ENCODE measurements at regions not wholly inside any gene's neighbourhood (a gene's known extent, or its start where the extent isn't known, plus 50 kb on each side); places are given as distances from the start of the nearest gene placed in this dataset.

GRCh38 chr4:145348291-145348690, 133.4 kb upstream of the SMAD1 start:
- DNase-seq (ENCODE audit: insufficient read length, low spot score) (no peak), FAIRE-seq (no peak)

GRCh38 chr4:145347684-145348083, 134.0 kb upstream of the SMAD1 start:
- DNase-seq (ENCODE audit: insufficient read length, low spot score), result no peak

GRCh38 chr4:145346081-145346480, 135.6 kb upstream of the SMAD1 start:
- no peak for FAIRE-seq
- no peak for DNase-seq (ENCODE audit: insufficient read length, low spot score)

More at GRCh38 chr4:145347684-145348083, 134.0 kb upstream of the SMAD1 start:
- FAIRE-seq, result no peak

- DNase-seq (ENCODE audit: insufficient read length, low spot score), result no peak
- FAIRE-seq, result no peak
Observed at GRCh38 chr4:145345401-145345800, 136.3 kb upstream of the SMAD1 start.

- no peak for DNase-seq (ENCODE audit: insufficient read length, low spot score)
- FAIRE-seq, result no peak
Observed at GRCh38 chr4:145341381-145341780, 140.3 kb upstream of the SMAD1 start.

- DNase-seq (ENCODE audit: insufficient read length, low spot score), result no peak
- no peak for FAIRE-seq
Observed at GRCh38 chr4:145340071-145340675, 141.5 kb upstream of the SMAD1 start.

- DNase-seq (ENCODE audit: insufficient read length, low spot score), result no peak
- no peak for FAIRE-seq
Observed at GRCh38 chr4:145339075-145339725, 142.5 kb upstream of the SMAD1 start.

- no peak for FAIRE-seq
- DNase-seq (ENCODE audit: insufficient read length, low spot score), result no peak
Observed at GRCh38 chr4:145338568-145338967, 143.1 kb upstream of the SMAD1 start.

- no peak for FAIRE-seq
- no peak for DNase-seq (ENCODE audit: insufficient read length, low spot score)
Observed at GRCh38 chr4:145337391-145337790, 144.3 kb upstream of the SMAD1 start.

- FAIRE-seq, result no peak
- DNase-seq (ENCODE audit: insufficient read length, low spot score), result no peak
Observed at GRCh38 chr4:145333786-145334185, 147.9 kb upstream of the SMAD1 start.

GRCh38 chr4:145326491-145326890, 146.1 kb upstream of the OTUD4 start:
- FAIRE-seq, result no peak
- no peak for DNase-seq (ENCODE audit: insufficient read length, low spot score)

- DNase-seq (ENCODE audit: insufficient read length, low spot score) (no peak), FAIRE-seq (no peak)
Observed at GRCh38 chr4:145324161-145324560, 143.8 kb upstream of the OTUD4 start.

- FAIRE-seq (no peak), DNase-seq (ENCODE audit: insufficient read length, low spot score) (no peak)
Observed at GRCh38 chr4:145320294-145320693, 139.9 kb upstream of the OTUD4 start.

- no peak for FAIRE-seq
Observed at GRCh38 chr4:145319751-145320150, 139.4 kb upstream of the OTUD4 start.

GRCh38 chr4:145316897-145317574, 136.6 kb upstream of the OTUD4 start:
- DNase-seq (ENCODE audit: insufficient read length, low spot score) (no peak), FAIRE-seq (no peak)

More at GRCh38 chr4:145319751-145320150, 139.4 kb upstream of the OTUD4 start:
- no peak for DNase-seq (ENCODE audit: insufficient read length, low spot score)

GRCh38 chr4:145315811-145316225, 135.4 kb upstream of the OTUD4 start:
- no peak for FAIRE-seq

GRCh38 chr4:145308598-145308997, 128.2 kb upstream of the OTUD4 start:
- FAIRE-seq, result no peak
- no peak for DNase-seq (ENCODE audit: insufficient read length, low spot score)

More at GRCh38 chr4:145315811-145316225, 135.4 kb upstream of the OTUD4 start:
- DNase-seq (ENCODE audit: insufficient read length, low spot score), result no peak

- FAIRE-seq, result no peak
- DNase-seq (ENCODE audit: insufficient read length, low spot score), result no peak
Observed at GRCh38 chr4:145307763-145308430, 127.5 kb upstream of the OTUD4 start.

GRCh38 chr4:145307120-145307519, 126.7 kb upstream of the OTUD4 start:
- DNase-seq (ENCODE audit: insufficient read length, low spot score) (no peak), FAIRE-seq (no peak)

- no peak for FAIRE-seq
- no peak for DNase-seq (ENCODE audit: insufficient read length, low spot score)
Observed at GRCh38 chr4:145302725-145303124, 122.3 kb upstream of the OTUD4 start.

- DNase-seq (ENCODE audit: insufficient read length, low spot score) (no peak), FAIRE-seq (no peak)
Observed at GRCh38 chr4:145301386-145302080, 121.1 kb upstream of the OTUD4 start.
